Colonic mucosa (tissue), 4 donors: ENCODE measurements at regions not wholly inside any gene's neighbourhood (a gene's known extent, or its start where the extent isn't known, plus 50 kb on each side); places are given as distances from the start of the nearest gene placed in this dataset.

Experiments used
- DNase-seq: peaks from one replicate; pipeline ENCODE4 v3.0.0-alpha.2; 2020
- H3K27ac ChIP-seq: fragments of 200-600 bp; one replicate; pipeline ENCODE4 v1.8.0; 2021
- H3K27me3 ChIP-seq: fragments of 200-600 bp; one replicate; pipeline ENCODE4 v1.8.0; 2021
- H3K36me3 ChIP-seq: fragments of 200-600 bp; one replicate; pipeline ENCODE4 v1.8.0; 2021
- H3K4me1 ChIP-seq: fragments of 200-600 bp; one replicate; pipeline ENCODE4 v1.8.0; 2021; ENCODE audit warnings: mild to moderate bottlenecking
- H3K4me3 ChIP-seq: fragments of 200-600 bp; one replicate; pipeline ENCODE4 v1.8.0; 2021
- H3K9ac ChIP-seq, 2 donors: one replicate each; pipeline ENCODE4 v1.7.0; 2013; ENCODE audit warnings: control low read depth in 2 of 2, low read depth in 2 of 2, low read length in 2 of 2
- H3K9me3 ChIP-seq: fragments of 200-600 bp; one replicate; pipeline ENCODE4 v1.8.0; 2021
- CTCF ChIP-seq: fragments of 200-600 bp; IDR thresholded peaks from one replicate; pipeline ENCODE4 v1.8.0; 2022; ENCODE audit warnings: antibody characterized with exemption, mild to moderate bottlenecking
- intact Hi-C: fragments of 100-400 bp; cut with DNase I; formaldehyde crosslinking; loops from one replicate; pipeline ENCODE4 v1.14.1; 2022
- donor health status: healthy.
- donor health status: DM: no; HTN: no; CAD: no.
- donor health status: DM: no; HTN: no; CAD: no.

GRCh38 chr17:65290056-65290455, 152.9 kb downstream of the RGS9 start:
- Histone ChIP-seq H3K36me3 (no peaks in the 10 kb centered on the region), H3K27me3 (no peaks in the 10 kb centered on the region), H3K4me3 (no peak overlapping the region), H3K27ac (peak overlapping the region; percentile 80), H3K9ac (peak overlapping the region in 1 of 2 donors; percentile 68), H3K9me3 (no peaks in the 10 kb centered on the region), H3K4me1 (peaks cover 9% of the 10 kb centered on the region)
- intact Hi-C loops = loop anchor here (5.0 kb wide), 1 partner anchor 82 kb away; no protein-coding TSS in a partner anchor
- peak; percentile 74 for DNase-seq
- no peak for TF ChIP-seq CTCF

GRCh38 chr17:65287040-65287439, 149.9 kb downstream of the RGS9 start:
- intact Hi-C loops = loop anchor here (5.0 kb wide), 1 partner anchor 270 kb away; no protein-coding TSS in a partner anchor
- no peak for DNase-seq
- no peaks in the 10 kb centered on the region for H3K9me3 ChIP-seq
- H3K4me3 ChIP-seq = no peak overlapping the region
- H3K36me3 ChIP-seq = no peaks in the 10 kb centered on the region
- no peak overlapping the region for H3K9ac ChIP-seq
- no peaks in the 10 kb centered on the region for H3K4me1 ChIP-seq
- no peak overlapping the region for H3K27ac ChIP-seq
- TF ChIP-seq CTCF = no peak
- no peaks in the 10 kb centered on the region for H3K27me3 ChIP-seq

GRCh38 chr17:65283704-65284103, 146.5 kb downstream of the RGS9 start:
- H3K9ac ChIP-seq = peak overlapping the region in 1 of 2 donors; percentile 30
- no peaks in the 10 kb centered on the region for H3K4me1 ChIP-seq
- intact Hi-C loops = no loop called here
- TF ChIP-seq CTCF = no peak
- H3K36me3 ChIP-seq = no peaks in the 10 kb centered on the region
- H3K27ac ChIP-seq = peak overlapping the region; percentile 52
- no peak overlapping the region for H3K4me3 ChIP-seq
- H3K27me3 ChIP-seq = no peaks in the 10 kb centered on the region
- H3K9me3 ChIP-seq = no peaks in the 10 kb centered on the region
- peak; percentile 68 for DNase-seq

- no peak for TF ChIP-seq CTCF
- H3K4me1 ChIP-seq = no peaks in the 10 kb centered on the region
- H3K9me3 ChIP-seq = no peaks in the 10 kb centered on the region
- no peak overlapping the region for H3K9ac ChIP-seq
- intact Hi-C loops = loop anchor here (5.0 to 10.0 kb wide), 4 partner anchors 345 to 888 kb away; no protein-coding TSS in a partner anchor
- H3K36me3 ChIP-seq = no peaks in the 10 kb centered on the region
- H3K27ac ChIP-seq = no peak overlapping the region
- H3K27me3 ChIP-seq = no peaks in the 10 kb centered on the region
- no peak for DNase-seq
- H3K4me3 ChIP-seq = no peak overlapping the region
Observed at GRCh38 chr17:65279456-65279855, 142.3 kb downstream of the RGS9 start.

GRCh38 chr17:65278820-65279184, 141.6 kb downstream of the RGS9 start:
- no peak for DNase-seq
- no peaks in the 10 kb centered on the region for H3K36me3 ChIP-seq
- no peak overlapping the region for H3K4me3 ChIP-seq
- no peak overlapping the region for H3K9ac ChIP-seq
- no peaks in the 10 kb centered on the region for H3K27me3 ChIP-seq
- H3K27ac ChIP-seq = no peak overlapping the region
- intact Hi-C loops = loop anchor here (5.0 to 10.0 kb wide), 4 partner anchors 346 to 888 kb away; no protein-coding TSS in a partner anchor
- no peak for TF ChIP-seq CTCF
- H3K4me1 ChIP-seq = no peaks in the 10 kb centered on the region
- H3K9me3 ChIP-seq = no peaks in the 10 kb centered on the region
